ENCODE measurements at regions not wholly inside any gene's neighbourhood (a gene's known extent, or its start where the extent isn't known, plus 50 kb on each side); places are given as distances from the start of the nearest gene placed in this dataset.

GRCh38 chr19:29410601-29411000 is 115.2 kb upstream of the VSTM2B start:
- TF ChIP-seq CTCF (IDR thresholded peaks at IDR 0.05) (no peak), POLR2A (IDR thresholded peaks at IDR 0.05) (no peak)
